ENCODE measurements at regions not wholly inside any gene's neighbourhood (a gene's known extent, or its start where the extent isn't known, plus 50 kb on each side); places are given as distances from the start of the nearest gene placed in this dataset.

GRCh38 chr5:86986837-86987236, 280.8 kb upstream of the RASA1 start:
- Histone ChIP-seq H3K36me3 (ENCODE audit: control insufficient read depth in 1 of 2, insufficient read depth in 2 of 2, low read length in 2 of 2) (no peaks in the 10 kb centered on the region), H3K9me3 (ENCODE audit: control insufficient read depth in 1 of 2, low read length in 2 of 2) (no peaks in the 10 kb centered on the region), H3K4me1 (ENCODE audit: control insufficient read depth in 1 of 2, insufficient read depth in 2 of 2, low read length in 2 of 2) (no peaks in the 10 kb centered on the region), H3K9ac (ENCODE audit: low read depth in 1 of 2, low read length in 2 of 2) (no peak overlapping the region), H3K27me3 (ENCODE audit: control insufficient read depth in 1 of 2, insufficient read depth in 2 of 2, low read length in 2 of 2) (no peaks in the 10 kb centered on the region), H3K4me3 (ENCODE audit: low read depth in 1 of 2, low read length in 2 of 2) (no peak overlapping the region), H3K27ac (ENCODE audit: low read depth, low read length) (no peak overlapping the region)

- Histone ChIP-seq H3K36me3 (ENCODE audit: control insufficient read depth in 1 of 2, insufficient read depth in 2 of 2, low read length in 2 of 2) (no peaks in the 10 kb centered on the region), H3K4me1 (ENCODE audit: control insufficient read depth in 1 of 2, insufficient read depth in 2 of 2, low read length in 2 of 2) (no peaks in the 10 kb centered on the region), H3K27me3 (ENCODE audit: control insufficient read depth in 1 of 2, insufficient read depth in 2 of 2, low read length in 2 of 2) (no peaks in the 10 kb centered on the region), H3K27ac (ENCODE audit: low read depth, low read length) (no peak overlapping the region), H3K4me3 (ENCODE audit: low read depth in 1 of 2, low read length in 2 of 2) (no peak overlapping the region), H3K9me3 (ENCODE audit: control insufficient read depth in 1 of 2, low read length in 2 of 2) (no peaks in the 10 kb centered on the region), H3K9ac (ENCODE audit: low read depth in 1 of 2, low read length in 2 of 2) (no peak overlapping the region)
Observed at GRCh38 chr5:86997516-86997915, 270.2 kb upstream of the RASA1 start.

- H3K36me3 ChIP-seq (ENCODE audit: control insufficient read depth in 1 of 2, insufficient read depth in 2 of 2, low read length in 2 of 2), result no peaks in the 10 kb centered on the region
- no peaks in the 10 kb centered on the region for H3K27me3 ChIP-seq (ENCODE audit: control insufficient read depth in 1 of 2, insufficient read depth in 2 of 2, low read length in 2 of 2)
- H3K4me3 ChIP-seq (ENCODE audit: low read depth in 1 of 2, low read length in 2 of 2), result no peak overlapping the region
- H3K9me3 ChIP-seq (ENCODE audit: control insufficient read depth in 1 of 2, low read length in 2 of 2), result no peaks in the 10 kb centered on the region
- H3K4me1 ChIP-seq (ENCODE audit: control insufficient read depth in 1 of 2, insufficient read depth in 2 of 2, low read length in 2 of 2), result no peaks in the 10 kb centered on the region
- no peak overlapping the region for H3K9ac ChIP-seq (ENCODE audit: low read depth in 1 of 2, low read length in 2 of 2)
- H3K27ac ChIP-seq (ENCODE audit: low read depth, low read length), result no peak overlapping the region
Observed at GRCh38 chr5:86999951-87000350, 267.7 kb upstream of the RASA1 start.

- Histone ChIP-seq H3K9ac (ENCODE audit: low read depth in 1 of 2, low read length in 2 of 2) (no peak overlapping the region), H3K36me3 (ENCODE audit: control insufficient read depth in 1 of 2, insufficient read depth in 2 of 2, low read length in 2 of 2) (no peaks in the 10 kb centered on the region), H3K27me3 (ENCODE audit: control insufficient read depth in 1 of 2, insufficient read depth in 2 of 2, low read length in 2 of 2) (no peaks in the 10 kb centered on the region), H3K9me3 (ENCODE audit: control insufficient read depth in 1 of 2, low read length in 2 of 2) (no peaks in the 10 kb centered on the region), H3K4me3 (ENCODE audit: low read depth in 1 of 2, low read length in 2 of 2) (no peak overlapping the region), H3K27ac (ENCODE audit: low read depth, low read length) (no peak overlapping the region), H3K4me1 (ENCODE audit: control insufficient read depth in 1 of 2, insufficient read depth in 2 of 2, low read length in 2 of 2) (no peaks in the 10 kb centered on the region)
Observed at GRCh38 chr5:87002485-87002884, 265.2 kb upstream of the RASA1 start.

GRCh38 chr5:87004101-87004500, 263.6 kb upstream of the RASA1 start:
- Histone ChIP-seq H3K4me1 (ENCODE audit: control insufficient read depth in 1 of 2, insufficient read depth in 2 of 2, low read length in 2 of 2) (no peaks in the 10 kb centered on the region), H3K4me3 (ENCODE audit: low read depth in 1 of 2, low read length in 2 of 2) (no peak overlapping the region), H3K9me3 (ENCODE audit: control insufficient read depth in 1 of 2, low read length in 2 of 2) (no peaks in the 10 kb centered on the region), H3K27ac (ENCODE audit: low read depth, low read length) (no peak overlapping the region), H3K27me3 (ENCODE audit: control insufficient read depth in 1 of 2, insufficient read depth in 2 of 2, low read length in 2 of 2) (no peaks in the 10 kb centered on the region), H3K9ac (ENCODE audit: low read depth in 1 of 2, low read length in 2 of 2) (no peak overlapping the region), H3K36me3 (ENCODE audit: control insufficient read depth in 1 of 2, insufficient read depth in 2 of 2, low read length in 2 of 2) (no peaks in the 10 kb centered on the region)

- H3K27ac ChIP-seq (ENCODE audit: low read depth, low read length), result no peak overlapping the region
- no peak overlapping the region for H3K4me3 ChIP-seq (ENCODE audit: low read depth in 1 of 2, low read length in 2 of 2)
Observed at GRCh38 chr5:87007737-87008136, 259.9 kb upstream of the RASA1 start.

GRCh38 chr5:87008751-87009560, 258.7 kb upstream of the RASA1 start:
- Histone ChIP-seq H3K9ac (ENCODE audit: low read depth in 1 of 2, low read length in 2 of 2) (no peak overlapping the region), H3K27ac (ENCODE audit: low read depth, low read length) (no peak overlapping the region), H3K9me3 (ENCODE audit: control insufficient read depth in 1 of 2, low read length in 2 of 2) (no peaks in the 10 kb centered on the region), H3K36me3 (ENCODE audit: control insufficient read depth in 1 of 2, insufficient read depth in 2 of 2, low read length in 2 of 2) (no peaks in the 10 kb centered on the region), H3K4me1 (ENCODE audit: control insufficient read depth in 1 of 2, insufficient read depth in 2 of 2, low read length in 2 of 2) (no peaks in the 10 kb centered on the region), H3K27me3 (ENCODE audit: control insufficient read depth in 1 of 2, insufficient read depth in 2 of 2, low read length in 2 of 2) (no peaks in the 10 kb centered on the region), H3K4me3 (ENCODE audit: low read depth in 1 of 2, low read length in 2 of 2) (no peak overlapping the region)

More at GRCh38 chr5:87007737-87008136, 259.9 kb upstream of the RASA1 start:
- H3K27me3 ChIP-seq (ENCODE audit: control insufficient read depth in 1 of 2, insufficient read depth in 2 of 2, low read length in 2 of 2), result no peaks in the 10 kb centered on the region
- no peaks in the 10 kb centered on the region for H3K36me3 ChIP-seq (ENCODE audit: control insufficient read depth in 1 of 2, insufficient read depth in 2 of 2, low read length in 2 of 2)
- H3K9ac ChIP-seq (ENCODE audit: low read depth in 1 of 2, low read length in 2 of 2), result no peak overlapping the region
- no peaks in the 10 kb centered on the region for H3K4me1 ChIP-seq (ENCODE audit: control insufficient read depth in 1 of 2, insufficient read depth in 2 of 2, low read length in 2 of 2)
- no peaks in the 10 kb centered on the region for H3K9me3 ChIP-seq (ENCODE audit: control insufficient read depth in 1 of 2, low read length in 2 of 2)

- no peak overlapping the region for H3K9ac ChIP-seq (ENCODE audit: low read depth in 1 of 2, low read length in 2 of 2)
- H3K4me1 ChIP-seq (ENCODE audit: control insufficient read depth in 1 of 2, insufficient read depth in 2 of 2, low read length in 2 of 2), result no peaks in the 10 kb centered on the region
- H3K27ac ChIP-seq (ENCODE audit: low read depth, low read length), result no peak overlapping the region
- H3K9me3 ChIP-seq (ENCODE audit: control insufficient read depth in 1 of 2, low read length in 2 of 2), result no peaks in the 10 kb centered on the region
- H3K4me3 ChIP-seq (ENCODE audit: low read depth in 1 of 2, low read length in 2 of 2), result no peak overlapping the region
- no peaks in the 10 kb centered on the region for H3K27me3 ChIP-seq (ENCODE audit: control insufficient read depth in 1 of 2, insufficient read depth in 2 of 2, low read length in 2 of 2)
- H3K36me3 ChIP-seq (ENCODE audit: control insufficient read depth in 1 of 2, insufficient read depth in 2 of 2, low read length in 2 of 2), result no peaks in the 10 kb centered on the region
Observed at GRCh38 chr5:87010736-87011135, 256.9 kb upstream of the RASA1 start.

- Histone ChIP-seq H3K27me3 (ENCODE audit: control insufficient read depth in 1 of 2, insufficient read depth in 2 of 2, low read length in 2 of 2) (no peaks in the 10 kb centered on the region), H3K4me1 (ENCODE audit: control insufficient read depth in 1 of 2, insufficient read depth in 2 of 2, low read length in 2 of 2) (peaks cover 7 to 11% of the 10 kb centered on the region in 2 donors), H3K27ac (ENCODE audit: low read depth, low read length) (no peak overlapping the region)
Observed at GRCh38 chr5:87015901-87016300, 251.8 kb upstream of the RASA1 start.

GRCh38 chr5:87020099-87020934, 247.4 kb upstream of the RASA1 start:
- no peaks in the 10 kb centered on the region for H3K36me3 ChIP-seq (ENCODE audit: control insufficient read depth in 1 of 2, insufficient read depth in 2 of 2, low read length in 2 of 2)
- H3K9ac ChIP-seq (ENCODE audit: low read depth in 1 of 2, low read length in 2 of 2), result no peak overlapping the region
- no peaks in the 10 kb centered on the region for H3K27me3 ChIP-seq (ENCODE audit: control insufficient read depth in 1 of 2, insufficient read depth in 2 of 2, low read length in 2 of 2)
- no peak overlapping the region for H3K27ac ChIP-seq (ENCODE audit: low read depth, low read length)
- no peaks in the 10 kb centered on the region for H3K9me3 ChIP-seq (ENCODE audit: control insufficient read depth in 1 of 2, low read length in 2 of 2)
- peaks cover 7 to 11% of the 10 kb centered on the region in 2 donors for H3K4me1 ChIP-seq (ENCODE audit: control insufficient read depth in 1 of 2, insufficient read depth in 2 of 2, low read length in 2 of 2)
- H3K4me3 ChIP-seq (ENCODE audit: low read depth in 1 of 2, low read length in 2 of 2), result no peak overlapping the region

More at GRCh38 chr5:87015901-87016300, 251.8 kb upstream of the RASA1 start:
- H3K36me3 ChIP-seq (ENCODE audit: control insufficient read depth in 1 of 2, insufficient read depth in 2 of 2, low read length in 2 of 2), result no peaks in the 10 kb centered on the region
- H3K4me3 ChIP-seq (ENCODE audit: low read depth in 1 of 2, low read length in 2 of 2), result no peak overlapping the region
- H3K9ac ChIP-seq (ENCODE audit: low read depth in 1 of 2, low read length in 2 of 2), result no peak overlapping the region
- no peaks in the 10 kb centered on the region for H3K9me3 ChIP-seq (ENCODE audit: control insufficient read depth in 1 of 2, low read length in 2 of 2)

Measured in duodenal mucosa (tissue), 2 donors.